Brain pericyte (primary cell): ENCODE measurements at regions not wholly inside any gene's neighbourhood (a gene's known extent, or its start where the extent isn't known, plus 50 kb on each side); places are given as distances from the start of the nearest gene placed in this dataset.

ENCODE experiments used
- DNase-seq: peaks from one replicate; pipeline ENCODE4 v3.0.0-alpha.2; 2012; ENCODE audit warnings: low read depth, low spot score

- no peak for DNase-seq
These were observed 259.1 kb upstream of the NOCT start for GRCh38 chr4:138756519-138756918.

GRCh38 chr4:138751309-138751708, 264.3 kb upstream of the NOCT start:
- DNase-seq: no peak

- no peak for DNase-seq
These were observed 266.3 kb upstream of the NOCT start for GRCh38 chr4:138749303-138749702.

- DNase-seq: no peak
These were observed 273.7 kb upstream of the NOCT start for GRCh38 chr4:138741766-138742377.

GRCh38 chr4:138740816-138741745, 274.5 kb upstream of the NOCT start:
- DNase-seq: no peak

- DNase-seq: no peak
These were observed 279.2 kb upstream of the NOCT start for GRCh38 chr4:138736362-138736761.

- peak; percentile 36 for DNase-seq
These were observed 280.8 kb upstream of the NOCT start for GRCh38 chr4:138734746-138735145.

- no peak for DNase-seq
These were observed 287.0 kb upstream of the NOCT start for GRCh38 chr4:138728566-138728965.

- DNase-seq: no peak
These were observed 287.9 kb upstream of the NOCT start for GRCh38 chr4:138727731-138728130.

GRCh38 chr4:138724530-138724929, 291.1 kb upstream of the NOCT start:
- no peak for DNase-seq

- DNase-seq: no peak
These were observed 298.8 kb upstream of the NOCT start for GRCh38 chr4:138716559-138717335.

GRCh38 chr4:138710297-138710696, 305.3 kb upstream of the NOCT start:
- no peak for DNase-seq

GRCh38 chr4:138709859-138710258, 305.7 kb upstream of the NOCT start:
- DNase-seq: no peak

GRCh38 chr4:138707746-138708677, 307.6 kb upstream of the NOCT start:
- no peak for DNase-seq

- DNase-seq: no peak
These were observed 309.4 kb upstream of the NOCT start for GRCh38 chr4:138706201-138706600.

- DNase-seq: no peak
These were observed 313.3 kb upstream of the NOCT start for GRCh38 chr4:138702190-138702824.

GRCh38 chr4:138698641-138699040, 316.9 kb upstream of the NOCT start:
- DNase-seq: no peak

- DNase-seq: no peak
These were observed 317.7 kb upstream of the NOCT start for GRCh38 chr4:138697851-138698250.

- no peak for DNase-seq
These were observed 318.8 kb upstream of the NOCT start for GRCh38 chr4:138696771-138697170.

- no peak for DNase-seq
These were observed 319.5 kb upstream of the NOCT start for GRCh38 chr4:138696058-138696457.

- DNase-seq: no peak
These were observed 322.1 kb upstream of the NOCT start for GRCh38 chr4:138693526-138693925.
